ENCODE measurements at regions not wholly inside any gene's neighbourhood (a gene's known extent, or its start where the extent isn't known, plus 50 kb on each side); places are given as distances from the start of the nearest gene placed in this dataset.

DNA sequence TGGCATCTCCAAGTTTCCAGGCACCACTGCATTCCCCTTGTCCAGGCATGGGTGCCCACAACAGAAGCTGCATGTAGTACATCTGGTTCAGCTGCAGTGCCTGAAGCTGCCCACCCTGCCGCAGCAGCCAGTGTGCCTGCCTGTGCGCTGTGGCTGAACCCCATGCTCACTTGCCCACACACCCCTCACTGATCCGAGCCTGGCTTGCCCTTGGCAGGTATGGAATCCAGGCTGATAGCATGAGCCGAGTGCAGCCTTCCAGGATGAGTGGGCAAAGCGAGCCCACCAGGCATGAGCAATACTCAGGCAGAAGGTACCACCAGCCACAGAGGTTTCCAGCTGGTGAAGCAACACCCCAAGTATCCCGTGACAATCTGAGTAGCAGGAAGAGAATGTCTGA is 280.3 kb upstream of the KLF12 start (continued):
- TF ChIP-seq POLR2AphosphoS2 (IDR thresholded peaks at IDR 0.05; ENCODE audit: low read depth, low read length), result no peak
- TF ChIP-seq SIN3A (IDR thresholded peaks at IDR 0.05; ENCODE audit: low read depth, low read length), result no peak
- TF ChIP-seq GATAD2B (conservative IDR thresholded peaks at IDR 0.05; ENCODE audit: low read depth), result no peak
- no peak for TF ChIP-seq SUZ12 (IDR thresholded peaks at IDR 0.05; ENCODE audit: unreplicated experiment)
- no peak for TF ChIP-seq ZNF274 (IDR thresholded peaks at IDR 0.05; ENCODE audit: insufficient read depth, insufficient read length)
- TF ChIP-seq MYB (IDR thresholded peaks at IDR 0.05; ENCODE audit: borderline replicate concordance, low read depth, low read length), result no peak

GRCh38 chr13:74413482-74413881 is 279.3 kb upstream of the KLF12 start:
- SMC1A ChIA-PET (ENCODE audit: uncharacterized antibody, unreplicated experiment), result no interaction called here
- no peak overlapping the region for H2AFZ ChIP-seq (ENCODE audit: control insufficient read depth, low read depth, low read length)
- BruUV-seq (replicated peaks), result no TSS peak
- no peaks in the 10 kb centered on the region for H3K9me3 ChIP-seq (replicated peaks; ENCODE audit: control insufficient read depth, insufficient read depth, low read length)
- H3K4me3 ChIP-seq, result no peak overlapping the region
- ATAC-seq (no peak), DNase-seq (ENCODE audit: low read depth, low spot score) (no peak), FAIRE-seq (no peak)
- in situ Hi-C loops (cut with MboI), result no loop called here
- intact Hi-C loops (cut with micrococcal nuclease; ENCODE audit: unreplicated experiment), result no loop called here
- no peaks in the 10 kb centered on the region for H3K4me1 ChIP-seq (ENCODE audit: control insufficient read depth, insufficient read depth, low read length)
- H3K9ac ChIP-seq (ENCODE audit: control insufficient read depth, insufficient read depth, low read length), result no peak overlapping the region
- 48% methylated on average over 8 of the region's 8 CpGs for WGBS (ENCODE audit: insufficient coverage, insufficient replicate concordance, low lambda C conversion rate, missing lambda C conversion rate)
- no peaks in the 10 kb centered on the region for H4K20me1 ChIP-seq (ENCODE audit: control insufficient read depth, insufficient read depth)
- H3K36me3 ChIP-seq (ENCODE audit: control insufficient read depth in 2 of 2, insufficient read depth in 2 of 2, low read length in 1 of 2), result no peaks in the 10 kb centered on the region
- RAD21 ChIA-PET (ENCODE audit: unreplicated experiment), result no interaction called here
- no peak overlapping the region for H3K27ac ChIP-seq (ENCODE audit: control insufficient read depth, insufficient read depth)
- no peaks in the 10 kb centered on the region for H3K79me2 ChIP-seq (ENCODE audit: control insufficient read depth, insufficient read depth, low read length)
- no peaks in the 10 kb centered on the region for H3K27me3 ChIP-seq (replicated peaks in 1 of 2; ENCODE audit: control insufficient read depth in 2 of 2, insufficient read depth in 2 of 2, low read length in 1 of 2)
- no peak overlapping the region for H3K4me2 ChIP-seq (ENCODE audit: control insufficient read depth, insufficient read depth)
- CTCF ChIA-PET, result no interaction called here
- TF ChIP-seq SUPT20H (IDR thresholded peaks at IDR 0.05; ENCODE audit: borderline replicate concordance, control insufficient read depth, low read depth, low read length) (no peak), CBX3 (IDR thresholded peaks at IDR 0.05; ENCODE audit: borderline replicate concordance, low read depth) (no peak), WRNIP1 (IDR thresholded peaks at IDR 0.05; ENCODE audit: borderline replicate concordance, low read depth, low read length) (no peak), RUNX3 (IDR thresholded peaks at IDR 0.05; ENCODE audit: low read length) (no peak), TCF7 (IDR thresholded peaks at IDR 0.05; ENCODE audit: borderline replicate concordance) (no peak), USF2 (IDR thresholded peaks at IDR 0.05; ENCODE audit: borderline replicate concordance, low read depth, low read length) (no peak)
- POLR2A ChIA-PET, result no interaction called here
